ENCODE measurements at regions not wholly inside any gene's neighbourhood (a gene's known extent, or its start where the extent isn't known, plus 50 kb on each side); places are given as distances from the start of the nearest gene placed in this dataset.
"Not testable (repeated sequence)": the region's sequence is repeated elsewhere in the genome, so short reads cannot be mapped to it uniquely, and the experiment has no call there.

GRCh38 chr1:120356170-120356569 lies 58.7 kb upstream of the NBPF8 start:
- not testable (repeated sequence) for TF ChIP-seq ZNF274 (IDR thresholded peaks at IDR 0.05; ENCODE audit: low read depth, low read length); YY1 (IDR thresholded peaks at IDR 0.05; ENCODE audit: insufficient read depth, insufficient read length)
